CD14-positive monocyte (primary cell): ENCODE measurements at regions not wholly inside any gene's neighbourhood (a gene's known extent, or its start where the extent isn't known, plus 50 kb on each side); places are given as distances from the start of the nearest gene placed in this dataset.

Source experiments
- DNase-seq, 3 donors: peaks; one replicate each; pipeline ENCODE4 v3.0.0-alpha.2; 2011 to 2022
- H2AFZ ChIP-seq: 2 replicates; pipeline ENCODE4 v1.6.0; 2012; ENCODE audit warnings: mild to moderate bottlenecking, low read depth, low read length, inconsistent platforms; ENCODE audit not compliant: insufficient read depth, poor library complexity, severe bottlenecking
- H3K27ac ChIP-seq, 2 donors: 1 replicate in 1 of 2; 2 replicates in 1 of 2; pipeline ENCODE4 v1.5.1; 2012 to 2013; ENCODE audit warnings: low read length in 2 of 2, control low read depth in 1 of 2, inconsistent platforms in 1 of 2, low read depth in 1 of 2, mild to moderate bottlenecking in 1 of 2
- H3K27me3 ChIP-seq, 2 donors: one replicate each; pipeline versions ENCODE4 v1.6.0 to v1.6.1; 2011 to 2013; ENCODE audit warnings: low read length in 2 of 2; ENCODE audit not compliant: control insufficient read depth in 2 of 2, insufficient read depth in 2 of 2
- H3K36me3 ChIP-seq, 2 donors: replicated peaks in 1 of 2; 1 replicate in 1 of 2; 2 replicates in 1 of 2; pipeline versions ENCODE4 v1.5.1 to v1.6.1; 2012 to 2013; ENCODE audit warnings: low read length in 2 of 2, control low read depth in 1 of 2, inconsistent platforms in 1 of 2, mild to moderate bottlenecking in 1 of 2; ENCODE audit not compliant: insufficient read depth in 2 of 2, control insufficient read depth in 1 of 2
- H3K4me1 ChIP-seq, 2 donors: 1 replicate in 1 of 2; 2 replicates in 1 of 2; pipeline versions ENCODE4 v1.5.1 to v1.6.1; 2012 to 2013; ENCODE audit warnings: low read length in 2 of 2, control low read depth in 1 of 2, inconsistent platforms in 1 of 2, mild to moderate bottlenecking in 1 of 2, moderate library complexity in 1 of 2; ENCODE audit not compliant: insufficient read depth in 2 of 2, control insufficient read depth in 1 of 2
- H3K4me2 ChIP-seq: replicated peaks from 2 replicates; pipeline ENCODE3; 2012; ENCODE audit warnings: low read length, moderate library complexity, mild to moderate bottlenecking; ENCODE audit not compliant: poor library complexity, severe bottlenecking; ENCODE audit errors: extremely low read depth
- H3K4me3 ChIP-seq, 3 experiments: fragments of 200-600 bp in 1 of 3; sonication (generic) in 1 of 3; replicated peaks in 1 of 3; 1 replicate in 2 of 3; 2 replicates in 1 of 3; pipeline ENCODE4 v1.5.1; 2011 to 2013; ENCODE audit warnings: low read length in 3 of 3, mild to moderate bottlenecking in 3 of 3, control low read depth in 2 of 3, low read depth in 2 of 3, inconsistent platforms in 1 of 3, moderate library complexity in 1 of 3
- H3K79me2 ChIP-seq: 2 replicates; pipeline ENCODE4 v1.6.0; 2012; ENCODE audit warnings: mild to moderate bottlenecking, control low read depth, inconsistent platforms, low read length, moderate library complexity; ENCODE audit not compliant: insufficient read depth
- H3K9ac ChIP-seq: 2 replicates; pipeline ENCODE4 v1.6.0; 2017; ENCODE audit warnings: low read length, mild to moderate bottlenecking; ENCODE audit not compliant: insufficient read depth, poor library complexity, severe bottlenecking
- H3K9me3 ChIP-seq, 2 donors: replicated peaks in 1 of 2; 1 replicate in 1 of 2; 2 replicates in 1 of 2; pipeline versions ENCODE4 v1.5.1 to v1.6.1; 2012 to 2013; ENCODE audit warnings: low read length in 2 of 2, control low read depth in 1 of 2; ENCODE audit not compliant: control insufficient read depth in 1 of 2, insufficient read depth in 1 of 2
- H4K20me1 ChIP-seq: 2 replicates; pipeline ENCODE4 v1.6.0; 2012; ENCODE audit warnings: mild to moderate bottlenecking, low read length, control low read depth, moderate library complexity; ENCODE audit not compliant: insufficient read depth
- H3K27ac Mint-ChIP-seq, 7 donors: one replicate each; pipeline ENCODE4 v1.8.0; 2020; ENCODE audit warnings: mild to moderate bottlenecking in 7 of 7, mixed read lengths in 7 of 7, moderate library complexity in 6 of 7, inconsistent platforms in 2 of 7
- H3K27me3 Mint-ChIP-seq, 3 donors: one replicate each; pipeline ENCODE4 v1.8.0; 2021 to 2022; ENCODE audit warnings: low read depth in 3 of 3, mild to moderate bottlenecking in 3 of 3, mixed read lengths in 3 of 3, moderate library complexity in 3 of 3, inconsistent platforms in 1 of 3
- H3K36me3 Mint-ChIP-seq, 2 donors: one replicate each; pipeline ENCODE4 v1.8.0; 2020; ENCODE audit warnings: mixed read lengths in 2 of 2, inconsistent platforms in 1 of 2, mild to moderate bottlenecking in 1 of 2
- H3K4me1 Mint-ChIP-seq: one replicate; pipeline ENCODE4 v1.8.0; 2020; ENCODE audit warnings: mild to moderate bottlenecking, mixed read lengths
- H3K4me3 Mint-ChIP-seq, 2 donors: one replicate each; pipeline ENCODE4 v1.8.0; 2020; ENCODE audit warnings: mild to moderate bottlenecking in 2 of 2, mixed read lengths in 2 of 2, moderate library complexity in 1 of 2
- H3K9me3 Mint-ChIP-seq, 7 donors: one replicate each; pipeline ENCODE4 v1.8.0; 2020 to 2022; ENCODE audit warnings: mixed read lengths in 7 of 7, mild to moderate bottlenecking in 6 of 7, moderate library complexity in 6 of 7, inconsistent platforms in 2 of 7
- WGBS: methylation state at CpG from one replicate; pipeline ENCODE4 v1.1.5; 2013; ENCODE audit warnings: missing lambda C conversion rate; ENCODE audit not compliant: insufficient coverage; 5-methylcytosine and 5-hydroxymethylcytosine counted together
- intact Hi-C, 2 donors: fragments of 100-400 bp; cut with micrococcal nuclease; formaldehyde crosslinking; loops; one replicate each; pipeline versions ENCODE4 v1.15.0 to v1.15.1; 2023
- TF ChIP-seq, protein P1 (sequence below): fragments of 200-600 bp; IDR thresholded peaks from one replicate; pipeline ENCODE4 v1.8.0; 2022; ENCODE audit warnings: antibody characterized with exemption, mild to moderate bottlenecking

DNA sequence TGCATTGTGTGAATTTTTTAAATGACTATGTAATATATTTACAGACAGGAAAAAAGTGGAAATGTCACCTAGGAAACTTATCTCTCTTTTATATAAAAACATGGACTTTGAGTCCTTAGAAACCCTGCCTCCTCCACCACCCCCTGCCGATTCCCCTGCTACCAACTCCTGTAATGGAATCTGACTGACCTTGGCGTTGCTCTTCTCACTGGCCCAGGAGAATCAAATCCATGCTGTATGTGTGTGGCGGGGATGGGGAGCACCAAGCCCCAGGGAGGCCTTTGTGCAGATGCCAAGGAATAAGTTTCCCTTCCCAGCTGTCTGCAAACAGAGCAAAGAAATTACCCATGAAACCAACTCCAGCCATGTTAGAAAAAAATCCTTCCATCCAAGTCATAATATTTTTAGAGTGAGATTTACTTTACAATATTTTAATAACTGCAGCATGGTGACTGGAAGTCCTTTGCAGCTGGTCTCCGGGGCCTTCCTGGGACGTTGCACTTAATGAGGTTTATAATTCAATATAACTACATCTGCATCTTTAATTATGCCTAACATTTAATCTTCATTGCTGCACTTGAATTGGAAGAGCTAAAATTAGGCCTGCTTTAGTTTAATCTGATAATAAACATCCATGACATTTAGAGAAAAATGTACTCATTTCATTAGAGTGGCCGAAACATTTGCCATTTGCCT, 111.4 kb upstream of the CACUL1 start:
- Histone ChIP-seq H3K4me2 (no peak overlapping the region), H3K4me3 (no peak overlapping the region), H3K9ac (no peak overlapping the region), H3K79me2 (no peaks in the 10 kb centered on the region), H3K27ac (no peak overlapping the region), H4K20me1 (no peaks in the 10 kb centered on the region), H3K9me3 (no peaks in the 10 kb centered on the region), H3K4me1 (peaks cover 16% of the 10 kb centered on the region in 2 donors), H3K27me3 (no peaks in the 10 kb centered on the region), H2AFZ (no peak overlapping the region), H3K36me3 (no peaks in the 10 kb centered on the region)
- Mint-ChIP-seq H3K4me1 (peaks cover 19% of the 10 kb centered on the region), H3K27me3 (peaks cover 1 to 8% (median 5%) of the 10 kb centered on the region in 3 donors), H3K9me3 (peaks cover 0 to 14% (median 4%) of the 10 kb centered on the region in 7 donors), H3K4me3 (no peak overlapping the region), H3K36me3 (no peaks in the 10 kb centered on the region), H3K27ac (peak overlapping the region in 1 of 7 donors; percentile 32)
- intact Hi-C loops = no loop called here
- no peak for DNase-seq
- no CpG with 5 or more reads among the region's 6 CpGs for WGBS
- TF ChIP-seq, protein P1, sequence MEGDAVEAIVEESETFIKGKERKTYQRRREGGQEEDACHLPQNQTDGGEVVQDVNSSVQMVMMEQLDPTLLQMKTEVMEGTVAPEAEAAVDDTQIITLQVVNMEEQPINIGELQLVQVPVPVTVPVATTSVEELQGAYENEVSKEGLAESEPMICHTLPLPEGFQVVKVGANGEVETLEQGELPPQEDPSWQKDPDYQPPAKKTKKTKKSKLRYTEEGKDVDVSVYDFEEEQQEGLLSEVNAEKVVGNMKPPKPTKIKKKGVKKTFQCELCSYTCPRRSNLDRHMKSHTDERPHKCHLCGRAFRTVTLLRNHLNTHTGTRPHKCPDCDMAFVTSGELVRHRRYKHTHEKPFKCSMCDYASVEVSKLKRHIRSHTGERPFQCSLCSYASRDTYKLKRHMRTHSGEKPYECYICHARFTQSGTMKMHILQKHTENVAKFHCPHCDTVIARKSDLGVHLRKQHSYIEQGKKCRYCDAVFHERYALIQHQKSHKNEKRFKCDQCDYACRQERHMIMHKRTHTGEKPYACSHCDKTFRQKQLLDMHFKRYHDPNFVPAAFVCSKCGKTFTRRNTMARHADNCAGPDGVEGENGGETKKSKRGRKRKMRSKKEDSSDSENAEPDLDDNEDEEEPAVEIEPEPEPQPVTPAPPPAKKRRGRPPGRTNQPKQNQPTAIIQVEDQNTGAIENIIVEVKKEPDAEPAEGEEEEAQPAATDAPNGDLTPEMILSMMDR = no peak

DNA sequence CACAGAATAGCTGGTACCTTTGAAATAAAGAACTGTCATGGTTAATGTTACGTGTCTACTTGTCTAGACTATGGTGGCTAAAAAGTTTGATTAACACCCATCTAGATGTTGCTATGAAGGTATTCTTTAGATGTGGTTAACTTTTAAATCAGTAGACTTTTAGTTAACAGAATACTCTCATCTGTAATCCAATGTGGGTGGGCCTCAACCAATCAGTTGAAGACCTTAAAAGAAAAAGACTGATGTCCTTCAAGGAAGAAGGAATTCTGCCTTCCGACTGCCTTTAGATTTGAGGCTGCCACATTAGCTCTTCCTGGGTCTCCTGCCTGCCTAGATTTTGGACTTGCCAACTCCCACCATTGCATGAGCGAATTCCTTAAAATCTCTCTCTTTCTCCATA, 113.0 kb upstream of the CACUL1 start:
- Mint-ChIP-seq H3K27ac (no peak overlapping the region), H3K4me1 (peaks cover 25% of the 10 kb centered on the region), H3K36me3 (no peaks in the 10 kb centered on the region), H3K27me3 (peaks cover 1 to 5% (median 5%) of the 10 kb centered on the region in 3 donors), H3K4me3 (no peak overlapping the region), H3K9me3 (peaks cover 0 to 10% (median 2%) of the 10 kb centered on the region in 7 donors)
- no CpG with 5 or more reads among the region's 3 CpGs for WGBS
- H3K36me3 ChIP-seq = no peaks in the 10 kb centered on the region
- H3K27ac ChIP-seq = no peak overlapping the region
- H3K4me3 ChIP-seq = no peak overlapping the region
- no peak for DNase-seq
- TF ChIP-seq, protein P1 = no peak
- H3K79me2 ChIP-seq = no peaks in the 10 kb centered on the region
- intact Hi-C loops = no loop called here
- H4K20me1 ChIP-seq = no peaks in the 10 kb centered on the region
- H2AFZ ChIP-seq = no peak overlapping the region
- H3K9ac ChIP-seq = no peak overlapping the region
- H3K4me1 ChIP-seq = peaks cover 21 to 22% of the 10 kb centered on the region in 2 donors
- no peaks in the 10 kb centered on the region for H3K27me3 ChIP-seq
- H3K9me3 ChIP-seq = no peaks in the 10 kb centered on the region
- no peak overlapping the region for H3K4me2 ChIP-seq
